Uterus (tissue), 3 donors: ENCODE measurements at regions not wholly inside any gene's neighbourhood (a gene's known extent, or its start where the extent isn't known, plus 50 kb on each side); places are given as distances from the start of the nearest gene placed in this dataset.

ENCODE experiments used
- DNase-seq, 2 donors: peaks; one replicate each; pipeline ENCODE4 v3.0.0-alpha.2; 2019 to 2020
- H3K27ac ChIP-seq, 2 donors: fragments of 200-600 bp; sonication (generic); 1 replicate in 1 of 2; 2 replicates in 1 of 2; pipeline ENCODE4 v1.5.1; 2016 to 2018
- H3K27me3 ChIP-seq, 2 donors: fragments of 200-600 bp; sonication (generic); one replicate each; pipeline ENCODE4 v1.5.1; 2018 to 2019; ENCODE audit warnings: control low read depth in 1 of 2
- H3K36me3 ChIP-seq, 2 donors: fragments of 200-600 bp; sonication (generic); one replicate each; pipeline ENCODE4 v1.5.1; 2019; ENCODE audit warnings: control low read depth in 1 of 2
- H3K4me1 ChIP-seq, 2 donors: fragments of 200-600 bp; sonication (generic); one replicate each; pipeline ENCODE4 v1.5.1; 2018 to 2019; ENCODE audit warnings: control low read depth in 1 of 2
- H3K4me3 ChIP-seq, 2 donors: fragments of 200-600 bp; sonication (generic); 1 replicate in 1 of 2; 2 replicates in 1 of 2; pipeline ENCODE4 v1.5.1; 2018 to 2019; ENCODE audit warnings: mild to moderate bottlenecking in 1 of 2
- H3K9me3 ChIP-seq, 2 donors: fragments of 200-600 bp; sonication (generic); one replicate each; pipeline ENCODE4 v1.5.1; 2019; ENCODE audit warnings: control low read depth in 1 of 2
- CTCF ChIP-seq, 4 experiments: fragments of 200-600 bp in 2 of 4; fragments of 450-650 bp in 2 of 4; sonication (generic) in 2 of 4; IDR thresholded peaks; one replicate each; pipeline ENCODE4 v1.5.1; 2016 to 2019; ENCODE audit warnings: antibody characterized with exemption in 4 of 4, mild to moderate bottlenecking in 2 of 4, moderate library complexity in 1 of 4
- POLR2A ChIP-seq, 2 donors: fragments of 450-650 bp; IDR thresholded peaks; one replicate each; pipeline ENCODE4 v1.6.1; 2016; ENCODE audit warnings: antibody characterized with exemption in 2 of 2, mild to moderate bottlenecking in 1 of 2, moderate library complexity in 1 of 2
- intact Hi-C: fragments of 100-400 bp; cut with DNase I; formaldehyde crosslinking; loops from one replicate; pipeline ENCODE4 v1.15.1; 2023; ENCODE audit warnings: low total_unique reads
- donor health status: DM: yes; HTN: yes; CAD: no.

GRCh38 chr5:121024416-121025311 lies 560.6 kb downstream of the PRR16 start:
- intact Hi-C loops: no loop called here
- H3K4me3 ChIP-seq: no peak overlapping the region
- no peak for TF ChIP-seq POLR2A (IDR thresholded peaks at IDR 0.05)
- no peak for TF ChIP-seq CTCF (IDR thresholded peaks at IDR 0.05)
- H3K9me3 ChIP-seq: no peaks in the 10 kb centered on the region
- no peak for DNase-seq
- no peaks in the 10 kb centered on the region for H3K36me3 ChIP-seq
- no peak overlapping the region for H3K27ac ChIP-seq
- no peaks in the 10 kb centered on the region for H3K4me1 ChIP-seq
- no peaks in the 10 kb centered on the region for H3K27me3 ChIP-seq

- H3K27ac ChIP-seq: no peak overlapping the region
- H3K36me3 ChIP-seq: no peaks in the 10 kb centered on the region
- H3K9me3 ChIP-seq: no peaks in the 10 kb centered on the region
- H3K4me3 ChIP-seq: no peak overlapping the region
- H3K27me3 ChIP-seq: no peaks in the 10 kb centered on the region
- intact Hi-C loops: no loop called here
- TF ChIP-seq POLR2A (IDR thresholded peaks at IDR 0.05): no peak
- no peak for TF ChIP-seq CTCF (IDR thresholded peaks at IDR 0.05)
- no peaks in the 10 kb centered on the region for H3K4me1 ChIP-seq
- DNase-seq: no peak
These were observed 561.6 kb downstream of the PRR16 start for GRCh38 chr5:121025671-121026070.

GRCh38 chr5:121027636-121028035 lies 563.5 kb downstream of the PRR16 start:
- H3K27me3 ChIP-seq: no peaks in the 10 kb centered on the region
- intact Hi-C loops: no loop called here
- no peak for TF ChIP-seq CTCF (IDR thresholded peaks at IDR 0.05)
- DNase-seq: no peak
- H3K36me3 ChIP-seq: no peaks in the 10 kb centered on the region
- H3K4me1 ChIP-seq: no peaks in the 10 kb centered on the region
- no peaks in the 10 kb centered on the region for H3K9me3 ChIP-seq
- H3K4me3 ChIP-seq: no peak overlapping the region
- no peak overlapping the region for H3K27ac ChIP-seq

- H3K4me1 ChIP-seq: no peaks in the 10 kb centered on the region
- H3K27ac ChIP-seq: no peak overlapping the region
- no peaks in the 10 kb centered on the region for H3K9me3 ChIP-seq
- TF ChIP-seq POLR2A (IDR thresholded peaks at IDR 0.05) (no peak), CTCF (IDR thresholded peaks at IDR 0.05) (no peak)
- H3K4me3 ChIP-seq: no peak overlapping the region
- no peak for DNase-seq
- no peaks in the 10 kb centered on the region for H3K36me3 ChIP-seq
- H3K27me3 ChIP-seq: no peaks in the 10 kb centered on the region
- intact Hi-C loops: no loop called here
These were observed 565.6 kb downstream of the PRR16 start for GRCh38 chr5:121029536-121030245.

- Histone ChIP-seq H3K9me3 (no peaks in the 10 kb centered on the region), H3K4me1 (no peaks in the 10 kb centered on the region), H3K36me3 (no peaks in the 10 kb centered on the region), H3K4me3 (no peak overlapping the region), H3K27ac (no peak overlapping the region), H3K27me3 (no peaks in the 10 kb centered on the region)
- DNase-seq: no peak
- TF ChIP-seq POLR2A (IDR thresholded peaks at IDR 0.05) (no peak), CTCF (IDR thresholded peaks at IDR 0.05) (no peak)
- intact Hi-C loops: no loop called here
These were observed 567.4 kb downstream of the PRR16 start for GRCh38 chr5:121031491-121031890.
